ENCODE measurements at regions not wholly inside any gene's neighbourhood (a gene's known extent, or its start where the extent isn't known, plus 50 kb on each side); places are given as distances from the start of the nearest gene placed in this dataset.

DNA sequence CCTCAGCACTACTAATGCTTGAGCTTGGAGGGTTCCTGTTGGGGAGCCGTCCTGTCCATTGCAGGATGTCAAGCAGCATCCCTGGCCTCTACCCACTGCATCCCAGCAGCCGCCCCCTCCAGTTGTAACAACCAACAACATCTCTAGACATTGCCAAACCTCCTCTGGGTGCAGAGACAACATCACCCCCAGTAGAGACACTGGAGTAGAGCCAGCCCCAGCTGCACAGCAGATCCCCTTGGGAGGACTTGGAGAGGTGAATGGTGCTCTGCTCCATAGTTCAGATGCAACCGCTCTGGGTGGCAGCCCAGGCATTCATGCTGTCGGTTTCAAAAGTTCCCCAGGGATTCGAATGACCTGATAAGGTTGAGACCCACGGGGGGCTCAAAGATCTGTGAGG, 259.0 kb downstream of the MN1 start:
- Mint-ChIP-seq H3K36me3 (ENCODE audit: insufficient read depth, unreplicated experiment) (no peaks in the 10 kb centered on the region), H3K27ac (ENCODE audit: low read depth, unreplicated experiment) (no peak overlapping the region), H3K4me1 (ENCODE audit: insufficient read depth, unreplicated experiment) (no peaks in the 10 kb centered on the region), H3K9me3 (ENCODE audit: unreplicated experiment) (no peaks in the 10 kb centered on the region), H3K27me3 (ENCODE audit: insufficient read depth, unreplicated experiment) (no peaks in the 10 kb centered on the region), H3K4me3 (ENCODE audit: unreplicated experiment) (no peak overlapping the region)
- POLR2A ChIA-PET, result interaction anchor here (0.8 kb wide), 1 partner anchor 59 kb away, joined by 3 read pairs; no protein-coding TSS in a partner anchor
- intact Hi-C loops (cut with micrococcal nuclease), result no loop called here
- no TSS peak for BruUV-seq (replicated peaks)
- no peak for DNase-seq (ENCODE audit: unreplicated experiment)
- CTCF ChIA-PET, result no interaction called here
- TF ChIP-seq, protein P1, sequence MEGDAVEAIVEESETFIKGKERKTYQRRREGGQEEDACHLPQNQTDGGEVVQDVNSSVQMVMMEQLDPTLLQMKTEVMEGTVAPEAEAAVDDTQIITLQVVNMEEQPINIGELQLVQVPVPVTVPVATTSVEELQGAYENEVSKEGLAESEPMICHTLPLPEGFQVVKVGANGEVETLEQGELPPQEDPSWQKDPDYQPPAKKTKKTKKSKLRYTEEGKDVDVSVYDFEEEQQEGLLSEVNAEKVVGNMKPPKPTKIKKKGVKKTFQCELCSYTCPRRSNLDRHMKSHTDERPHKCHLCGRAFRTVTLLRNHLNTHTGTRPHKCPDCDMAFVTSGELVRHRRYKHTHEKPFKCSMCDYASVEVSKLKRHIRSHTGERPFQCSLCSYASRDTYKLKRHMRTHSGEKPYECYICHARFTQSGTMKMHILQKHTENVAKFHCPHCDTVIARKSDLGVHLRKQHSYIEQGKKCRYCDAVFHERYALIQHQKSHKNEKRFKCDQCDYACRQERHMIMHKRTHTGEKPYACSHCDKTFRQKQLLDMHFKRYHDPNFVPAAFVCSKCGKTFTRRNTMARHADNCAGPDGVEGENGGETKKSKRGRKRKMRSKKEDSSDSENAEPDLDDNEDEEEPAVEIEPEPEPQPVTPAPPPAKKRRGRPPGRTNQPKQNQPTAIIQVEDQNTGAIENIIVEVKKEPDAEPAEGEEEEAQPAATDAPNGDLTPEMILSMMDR (IDR thresholded peaks at IDR 0.05; ENCODE audit: unreplicated experiment), result no peak

DNA sequence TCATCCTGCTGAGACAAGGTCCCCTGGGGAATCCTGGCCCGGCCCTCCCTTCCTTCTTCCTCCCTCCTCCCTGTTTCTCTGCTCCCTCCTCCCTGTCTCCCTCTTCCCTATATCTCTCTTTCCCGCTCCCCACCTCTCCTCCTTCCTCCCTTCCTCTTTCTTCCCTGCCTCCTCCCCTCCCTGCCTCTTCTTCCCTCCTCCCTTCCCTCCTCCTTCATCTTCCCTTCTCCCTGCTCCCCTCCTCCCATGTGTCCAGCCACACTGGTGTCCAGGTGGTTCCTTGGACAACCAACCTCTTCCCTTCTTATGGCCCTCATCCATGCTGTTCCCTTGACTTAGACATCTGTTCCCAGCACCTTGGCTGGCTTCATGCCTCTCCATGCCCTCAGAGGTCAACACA, 258.1 kb downstream of the MN1 start:
- Mint-ChIP-seq H3K9me3 (ENCODE audit: unreplicated experiment) (no peaks in the 10 kb centered on the region), H3K4me3 (ENCODE audit: unreplicated experiment) (no peak overlapping the region), H3K27ac (ENCODE audit: low read depth, unreplicated experiment) (no peak overlapping the region), H3K36me3 (ENCODE audit: insufficient read depth, unreplicated experiment) (no peaks in the 10 kb centered on the region), H3K4me1 (ENCODE audit: insufficient read depth, unreplicated experiment) (no peaks in the 10 kb centered on the region), H3K27me3 (ENCODE audit: insufficient read depth, unreplicated experiment) (no peaks in the 10 kb centered on the region)
- TF ChIP-seq, protein P1 (IDR thresholded peaks at IDR 0.05; ENCODE audit: unreplicated experiment), result no peak
- intact Hi-C loops (cut with micrococcal nuclease), result no loop called here
- CTCF ChIA-PET, result interaction anchor here (0.7 kb wide), 1 partner anchor 41 kb away, joined by 3 read pairs; no protein-coding TSS in a partner anchor
- POLR2A ChIA-PET, result no interaction called here
- DNase-seq (ENCODE audit: unreplicated experiment), result no peak
- BruUV-seq (replicated peaks), result no TSS peak

DNA sequence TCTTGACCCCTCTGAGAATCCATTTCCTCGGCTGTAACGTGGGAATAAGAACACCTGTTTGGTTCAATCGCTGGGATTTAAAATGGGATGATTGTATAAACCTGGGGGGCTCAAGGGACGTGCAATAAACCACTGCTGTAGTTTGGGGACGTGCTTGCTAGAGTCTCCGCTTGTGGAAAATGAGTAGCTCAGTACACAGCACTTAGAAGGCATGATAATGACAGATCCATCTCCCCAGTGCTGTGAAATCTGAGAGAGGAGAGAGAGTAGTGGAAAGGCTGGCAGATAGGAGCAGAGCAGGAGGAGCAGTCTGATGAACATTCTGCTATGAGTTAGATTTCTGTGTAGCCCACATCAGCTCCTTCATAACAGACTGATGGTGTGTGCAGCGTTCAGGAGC, 256.5 kb downstream of the MN1 start:
- ChIA-PET POLR2A (no interaction called here), CTCF (no interaction called here)
- Mint-ChIP-seq H3K36me3 (ENCODE audit: insufficient read depth, unreplicated experiment) (no peaks in the 10 kb centered on the region), H3K9me3 (ENCODE audit: unreplicated experiment) (no peaks in the 10 kb centered on the region), H3K4me3 (ENCODE audit: unreplicated experiment) (no peak overlapping the region), H3K27me3 (ENCODE audit: insufficient read depth, unreplicated experiment) (no peaks in the 10 kb centered on the region), H3K4me1 (ENCODE audit: insufficient read depth, unreplicated experiment) (no peaks in the 10 kb centered on the region), H3K27ac (ENCODE audit: low read depth, unreplicated experiment) (no peak overlapping the region)
- intact Hi-C loops (cut with micrococcal nuclease), result no loop called here
- DNase-seq (ENCODE audit: unreplicated experiment), result no peak
- BruUV-seq (replicated peaks), result no TSS peak
- TF ChIP-seq, protein P1 (IDR thresholded peaks at IDR 0.05; ENCODE audit: unreplicated experiment), result no peak

DNA sequence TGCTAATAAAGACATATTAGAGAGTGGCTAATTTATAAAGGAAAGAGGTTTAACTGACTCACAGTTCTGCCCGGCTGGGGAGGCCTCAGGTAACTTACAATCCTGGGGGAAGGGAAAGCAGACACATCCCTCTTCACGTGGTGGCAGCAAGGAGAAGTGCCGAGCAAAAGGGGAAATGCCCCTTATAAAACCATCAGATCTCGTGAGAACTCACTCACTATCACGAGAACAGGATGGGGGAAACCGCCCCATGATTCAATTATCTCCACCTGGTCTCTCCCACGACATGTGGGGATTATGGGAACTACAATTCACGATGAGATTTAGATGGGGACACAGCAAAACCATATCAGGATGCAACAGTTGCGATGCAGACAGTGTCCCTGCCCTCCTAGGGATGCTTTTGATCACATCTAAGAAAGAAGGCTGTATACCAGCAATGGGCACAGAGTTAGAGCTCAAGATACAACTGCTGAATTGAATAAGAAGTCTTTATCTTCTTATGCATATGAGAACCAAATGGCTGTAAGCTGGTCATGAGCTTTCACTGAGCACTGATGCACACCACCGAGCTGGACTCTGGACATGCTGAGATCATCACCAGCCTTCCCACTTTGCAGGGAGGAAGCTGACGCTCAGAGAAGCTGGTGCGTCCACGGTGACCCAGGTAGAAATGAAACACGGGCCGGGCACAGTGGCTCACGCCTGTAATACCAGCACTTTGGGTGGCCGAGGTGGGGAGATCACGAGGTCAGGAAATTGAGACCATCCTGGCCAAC, 255.2 kb downstream of the MN1 start:
- no peaks in the 10 kb centered on the region for H3K4me1 Mint-ChIP-seq (ENCODE audit: insufficient read depth, unreplicated experiment)

More for the DNA sequence above, 255.2 kb downstream of the MN1 start:
- Mint-ChIP-seq H3K9me3 (ENCODE audit: unreplicated experiment) (no peaks in the 10 kb centered on the region), H3K4me3 (ENCODE audit: unreplicated experiment) (no peak overlapping the region), H3K27ac (ENCODE audit: low read depth, unreplicated experiment) (no peak overlapping the region), H3K36me3 (ENCODE audit: insufficient read depth, unreplicated experiment) (no peaks in the 10 kb centered on the region), H3K27me3 (ENCODE audit: insufficient read depth, unreplicated experiment) (no peaks in the 10 kb centered on the region)
- TF ChIP-seq, protein P1 (IDR thresholded peaks at IDR 0.05; ENCODE audit: unreplicated experiment), result no peak
- intact Hi-C loops (cut with micrococcal nuclease), result no loop called here
- no peak for DNase-seq (ENCODE audit: unreplicated experiment)
- BruUV-seq (replicated peaks), result no TSS peak
- POLR2A ChIA-PET, result no interaction called here
- CTCF ChIA-PET, result no interaction called here
